NB4 (cell line): ENCODE measurements at regions not wholly inside any gene's neighbourhood (a gene's known extent, or its start where the extent isn't known, plus 50 kb on each side); places are given as distances from the start of the nearest gene placed in this dataset.

ENCODE experiments used
- DNase-seq: peaks from one replicate; pipeline ENCODE4 v3.0.0; 2010; ENCODE audit warnings: low read depth
- H3K4me3 ChIP-seq: one replicate; pipeline ENCODE4 v1.5.1; 2011; ENCODE audit warnings: mild to moderate bottlenecking, low read depth, low read length, moderate library complexity
- CTCF ChIP-seq: IDR thresholded peaks from one replicate; pipeline ENCODE4 v1.5.1; 2012; ENCODE audit warnings: low read depth, low read length
- MAX ChIP-seq: IDR thresholded peaks from 2 replicates; pipeline ENCODE4 v1.6.1; 2011; ENCODE audit warnings: low read depth, low read length
- MYC ChIP-seq: IDR thresholded peaks from 2 replicates; pipeline ENCODE4 v1.6.1; 2011; ENCODE audit warnings: low read depth, low read length
- POLR2A ChIP-seq: IDR thresholded peaks from 2 replicates; pipeline ENCODE4 v1.6.1; 2011; ENCODE audit warnings: mild to moderate bottlenecking; ENCODE audit not compliant: insufficient read length; ENCODE audit errors: extremely low read depth

GRCh38 chr4:124372916-124373315, 339.6 kb downstream of the ANKRD50 start:
- no peak for DNase-seq
- no peak overlapping the region for H3K4me3 ChIP-seq

GRCh38 chr4:124386163-124386562, 326.4 kb downstream of the ANKRD50 start:
- no peak for TF ChIP-seq MYC
- no peak for TF ChIP-seq MAX
- TF ChIP-seq CTCF: no peak
- TF ChIP-seq POLR2A: no peak
- no peak for DNase-seq
- H3K4me3 ChIP-seq: no peak overlapping the region

More at GRCh38 chr4:124372916-124373315, 339.6 kb downstream of the ANKRD50 start:
- TF ChIP-seq POLR2A (no peak), MYC (no peak), CTCF (no peak), MAX (no peak)

- no peak overlapping the region for H3K4me3 ChIP-seq
- DNase-seq: peak; percentile 2
- TF ChIP-seq POLR2A (no peak), CTCF (no peak), MAX (no peak), MYC (no peak)
These were observed 325.9 kb downstream of the ANKRD50 start for GRCh38 chr4:124386648-124387047.

GRCh38 chr4:124389591-124389990, 322.9 kb downstream of the ANKRD50 start:
- no peak for DNase-seq
- H3K4me3 ChIP-seq: no peak overlapping the region
- TF ChIP-seq MAX (no peak), CTCF (no peak), MYC (no peak), POLR2A (no peak)

GRCh38 chr4:124390861-124391260, 321.7 kb downstream of the ANKRD50 start:
- no peak for TF ChIP-seq MAX
- TF ChIP-seq MYC: no peak
- no peak for TF ChIP-seq POLR2A
- TF ChIP-seq CTCF: no peak
- no peak for DNase-seq
- no peak overlapping the region for H3K4me3 ChIP-seq

- no peak for TF ChIP-seq MAX
- no peak for TF ChIP-seq POLR2A
- no peak for TF ChIP-seq MYC
- no peak for TF ChIP-seq CTCF
- no peak for DNase-seq
- no peak overlapping the region for H3K4me3 ChIP-seq
These were observed 316.2 kb downstream of the ANKRD50 start for GRCh38 chr4:124396333-124396732.
